DOHH2 (cell line): ENCODE measurements at regions not wholly inside any gene's neighbourhood (a gene's known extent, or its start where the extent isn't known, plus 50 kb on each side); places are given as distances from the start of the nearest gene placed in this dataset.

ENCODE experiments used
- EZH2phosphoT487 ChIP-seq: fragments of 200-600 bp; sonication (generic); IDR thresholded peaks from 2 replicates; pipeline ENCODE4 v1.6.1; 2017; ENCODE audit warnings: borderline replicate concordance, mild to moderate bottlenecking, antibody characterized with exemption, low read length, moderate library complexity, mixed read lengths
- TF ChIP-seq, protein P1 (sequence below): fragments of 200-600 bp; sonication (generic); IDR thresholded peaks from one replicate; pipeline ENCODE4 v1.5.1; 2014; ENCODE audit warnings: antibody characterized with exemption, mild to moderate bottlenecking, low read depth, low read length; ENCODE audit not compliant: poor library complexity, severe bottlenecking

DNA sequence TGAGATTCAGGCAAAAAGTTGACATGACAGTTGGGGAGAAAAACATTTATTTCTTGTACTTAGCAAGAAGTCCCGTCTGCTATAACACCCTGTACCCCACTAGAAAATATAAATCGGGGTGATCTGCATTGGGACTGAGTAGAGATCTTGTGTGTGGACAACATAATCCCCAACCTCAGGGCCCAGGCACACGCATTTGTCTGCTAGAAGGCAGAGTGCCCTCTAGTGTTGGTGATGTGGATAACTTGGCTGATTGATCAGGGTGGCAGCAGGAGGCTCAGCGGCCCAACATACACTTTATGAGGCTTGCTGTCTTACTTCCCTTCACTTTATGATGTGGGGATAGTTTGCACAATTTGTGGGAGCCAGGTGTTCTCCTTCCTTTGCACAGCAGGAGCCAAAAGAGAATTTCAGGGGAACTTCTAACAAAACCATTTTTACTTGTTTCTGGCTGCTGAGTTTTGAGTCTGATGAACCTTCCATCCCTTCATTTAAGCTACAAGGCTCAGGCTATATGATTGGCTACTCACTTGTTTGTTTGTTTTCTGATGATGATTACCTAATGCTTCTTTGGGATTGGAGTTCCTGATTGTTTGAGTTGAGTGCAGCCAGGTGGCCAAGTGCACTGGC lies 263.2 kb downstream of the DMAC1 start:
- TF ChIP-seq, protein P1, sequence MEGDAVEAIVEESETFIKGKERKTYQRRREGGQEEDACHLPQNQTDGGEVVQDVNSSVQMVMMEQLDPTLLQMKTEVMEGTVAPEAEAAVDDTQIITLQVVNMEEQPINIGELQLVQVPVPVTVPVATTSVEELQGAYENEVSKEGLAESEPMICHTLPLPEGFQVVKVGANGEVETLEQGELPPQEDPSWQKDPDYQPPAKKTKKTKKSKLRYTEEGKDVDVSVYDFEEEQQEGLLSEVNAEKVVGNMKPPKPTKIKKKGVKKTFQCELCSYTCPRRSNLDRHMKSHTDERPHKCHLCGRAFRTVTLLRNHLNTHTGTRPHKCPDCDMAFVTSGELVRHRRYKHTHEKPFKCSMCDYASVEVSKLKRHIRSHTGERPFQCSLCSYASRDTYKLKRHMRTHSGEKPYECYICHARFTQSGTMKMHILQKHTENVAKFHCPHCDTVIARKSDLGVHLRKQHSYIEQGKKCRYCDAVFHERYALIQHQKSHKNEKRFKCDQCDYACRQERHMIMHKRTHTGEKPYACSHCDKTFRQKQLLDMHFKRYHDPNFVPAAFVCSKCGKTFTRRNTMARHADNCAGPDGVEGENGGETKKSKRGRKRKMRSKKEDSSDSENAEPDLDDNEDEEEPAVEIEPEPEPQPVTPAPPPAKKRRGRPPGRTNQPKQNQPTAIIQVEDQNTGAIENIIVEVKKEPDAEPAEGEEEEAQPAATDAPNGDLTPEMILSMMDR, result peak; percentile 74
- TF ChIP-seq EZH2phosphoT487, result no peak
